Keratinocyte (primary cell): ENCODE measurements at regions not wholly inside any gene's neighbourhood (a gene's known extent, or its start where the extent isn't known, plus 50 kb on each side); places are given as distances from the start of the nearest gene placed in this dataset.

ENCODE experiments used
- DNase-seq: peaks from one replicate; pipeline ENCODE4 v3.0.0-alpha.2; 2011; ENCODE audit warnings: low read depth, missing footprints, low spot score
- FAIRE-seq: peaks from 2 replicates; lab custom pipeline; 2011; peaks lifted over from hg19 to GRCh38; lab: Jason Lieb, UNC
- H2AFZ ChIP-seq: 2 replicates; pipeline ENCODE4 v1.6.0; 2012; ENCODE audit warnings: low read length, control low read depth, inconsistent platforms; ENCODE audit not compliant: control insufficient read depth
- H3K27ac ChIP-seq: 2 replicates; pipeline ENCODE4 v1.5.1; 2011; ENCODE audit warnings: low read length; ENCODE audit not compliant: control insufficient read depth, insufficient read depth
- H3K27me3 ChIP-seq: 3 replicates; pipeline ENCODE4 v1.6.0; 2011; ENCODE audit warnings: low read length; ENCODE audit not compliant: control insufficient read depth, insufficient read depth; ENCODE audit errors: extremely low read depth
- H3K36me3 ChIP-seq, 2 experiments: 2 replicates in 1 of 2; 3 replicates in 1 of 2; pipeline ENCODE4 v1.5.1; 2011; ENCODE audit warnings: low read length in 2 of 2, mild to moderate bottlenecking in 1 of 2; ENCODE audit not compliant: control insufficient read depth in 2 of 2, insufficient read depth in 2 of 2; ENCODE audit errors: extremely low read depth in 1 of 2
- H3K4me1 ChIP-seq: 3 replicates; pipeline ENCODE4 v1.5.1; 2011; ENCODE audit warnings: low read length; ENCODE audit not compliant: control insufficient read depth, insufficient read depth; ENCODE audit errors: extremely low read depth
- H3K4me2 ChIP-seq: 3 replicates; pipeline ENCODE4 v1.6.0; 2011; ENCODE audit warnings: low read depth, low read length; ENCODE audit not compliant: control insufficient read depth, insufficient read depth; ENCODE audit errors: extremely low read depth
- H3K4me3 ChIP-seq, 3 experiments: fragments of 200-600 bp in 1 of 3; sonication (generic) in 1 of 3; 2 replicates in 2 of 3; 3 replicates in 1 of 3; pipeline ENCODE4 v1.5.1; 2011 to 2016; ENCODE audit warnings: low read length in 3 of 3, mild to moderate bottlenecking in 3 of 3, control low read depth in 2 of 3, inconsistent platforms in 1 of 3, low read depth in 1 of 3, mixed read lengths in 1 of 3, mixed run types in 1 of 3, moderate library complexity in 1 of 3; ENCODE audit not compliant: control insufficient read depth in 2 of 3, insufficient read depth in 2 of 3; ENCODE audit errors: extremely low read depth in 1 of 3
- H3K79me2 ChIP-seq: 2 replicates; pipeline ENCODE4 v1.6.0; 2012; ENCODE audit warnings: low read length; ENCODE audit not compliant: control insufficient read depth, insufficient read depth
- H3K9ac ChIP-seq: 3 replicates; pipeline ENCODE4 v1.6.0; 2011; ENCODE audit warnings: low read length; ENCODE audit not compliant: control insufficient read depth, insufficient read depth; ENCODE audit errors: extremely low read depth
- H3K9me1 ChIP-seq: 3 replicates; pipeline ENCODE4 v1.6.0; 2011; ENCODE audit warnings: low read length; ENCODE audit not compliant: control insufficient read depth, insufficient read depth; ENCODE audit errors: extremely low read depth
- H3K9me3 ChIP-seq: 2 replicates; pipeline ENCODE4 v1.5.1; 2012; ENCODE audit warnings: low read depth, low read length; ENCODE audit not compliant: control insufficient read depth
- H4K20me1 ChIP-seq: 3 replicates; pipeline ENCODE4 v1.6.0; 2011; ENCODE audit warnings: low read length; ENCODE audit not compliant: control insufficient read depth, insufficient read depth; ENCODE audit errors: extremely low read depth
- CTCF ChIP-seq, 3 experiments: IDR thresholded peaks in 1 of 3; conservative IDR thresholded peaks in 1 of 3; optimal IDR thresholded peaks in 1 of 3; 2 replicates in 2 of 3; 3 replicates in 1 of 3; pipeline versions ENCODE3 to v1.5.1; 2011; ENCODE audit warnings: low read length in 3 of 3, mild to moderate bottlenecking in 3 of 3, moderate library complexity in 2 of 3, control low read depth in 1 of 3, inconsistent platforms in 1 of 3; ENCODE audit not compliant: insufficient read depth in 2 of 3; ENCODE audit errors: extremely low read depth in 1 of 3
- EZH2 ChIP-seq: IDR thresholded peaks from one replicate; pipeline ENCODE4 v1.6.1; 2012; ENCODE audit warnings: inconsistent platforms, mild to moderate bottlenecking, low read length, moderate library complexity
- dilution Hi-C: fragments of 300-500 bp; cut with MboI; formaldehyde crosslinking; loops from one replicate; pipeline ENCODE4 v1.7.0; 2020; ENCODE audit warnings: low sequenced_read_pairs; ENCODE audit not compliant: extremely low pct_ligation_motif_present

GRCh38 chr1:190022709-190023108 is 455.0 kb downstream of the BRINP3 start:
- FAIRE-seq, result no peak
- no peaks in the 10 kb centered on the region for H3K36me3 ChIP-seq
- no peak for TF ChIP-seq CTCF (optimal IDR thresholded peaks at IDR 0.05 in 1 of 3, IDR thresholded peaks at IDR 0.05 in 1 of 3, conservative IDR thresholded peaks at IDR 0.05 in 1 of 3; ENCODE audit: extremely low read depth in 1 of 3, insufficient read depth in 2 of 3, low read length in 3 of 3)
- H3K4me1 ChIP-seq, result no peaks in the 10 kb centered on the region
- no peaks in the 10 kb centered on the region for H3K9me3 ChIP-seq
- no peaks in the 10 kb centered on the region for H4K20me1 ChIP-seq
- no peak overlapping the region for H3K4me3 ChIP-seq
- H2AFZ ChIP-seq, result no peak overlapping the region
- no peak overlapping the region for H3K4me2 ChIP-seq
- H3K27me3 ChIP-seq, result no peaks in the 10 kb centered on the region
- no peak overlapping the region for H3K9ac ChIP-seq
- H3K27ac ChIP-seq, result no peak overlapping the region
- dilution Hi-C loops, result no loop called here
- H3K9me1 ChIP-seq, result no peaks in the 10 kb centered on the region
- H3K79me2 ChIP-seq, result no peaks in the 10 kb centered on the region
- no peak for DNase-seq

DNA sequence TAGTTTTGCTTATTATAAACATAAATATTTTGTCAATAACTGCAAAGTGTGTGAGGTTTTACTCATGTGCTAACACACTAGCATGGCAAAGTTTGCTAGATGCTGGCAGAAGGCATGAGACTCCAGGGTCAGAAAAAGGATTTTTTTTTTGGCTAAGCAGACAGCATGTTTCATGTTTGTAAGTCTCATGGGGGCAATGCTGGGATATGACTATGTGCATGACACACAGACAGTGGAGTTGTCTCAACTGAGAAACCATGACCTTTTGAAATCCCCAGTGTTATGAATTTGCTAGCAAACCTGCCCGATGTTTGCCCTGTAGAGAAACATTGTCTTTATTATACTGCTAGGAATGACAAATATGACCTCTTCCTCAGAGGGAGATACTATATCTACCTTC is 448.2 kb downstream of the BRINP3 start:
- Histone ChIP-seq H3K36me3 (no peaks in the 10 kb centered on the region), H2AFZ (no peak overlapping the region), H3K4me1 (no peaks in the 10 kb centered on the region), H3K27me3 (no peaks in the 10 kb centered on the region), H3K9me1 (no peaks in the 10 kb centered on the region), H3K4me3 (no peak overlapping the region), H3K27ac (no peak overlapping the region), H3K9ac (no peak overlapping the region), H3K9me3 (no peaks in the 10 kb centered on the region), H4K20me1 (no peaks in the 10 kb centered on the region), H3K79me2 (no peaks in the 10 kb centered on the region), H3K4me2 (no peak overlapping the region)
- dilution Hi-C loops, result no loop called here
- TF ChIP-seq CTCF (optimal IDR thresholded peaks at IDR 0.05 in 1 of 3, IDR thresholded peaks at IDR 0.05 in 1 of 3, conservative IDR thresholded peaks at IDR 0.05 in 1 of 3; ENCODE audit: extremely low read depth in 1 of 3, insufficient read depth in 2 of 3, low read length in 3 of 3) (no peak), EZH2 (no peak)
- FAIRE-seq, result no peak
- no peak for DNase-seq
